Activated CD4-positive, alpha-beta memory T cell treated with anti-CD3 and anti-CD28 coated beads, Interleukin-2, amount 10 ng/mL, durations not matched to agents 7 days and 5 days (primary cell): ENCODE measurements at regions not wholly inside any gene's neighbourhood (a gene's known extent, or its start where the extent isn't known, plus 50 kb on each side); places are given as distances from the start of the nearest gene placed in this dataset.
"Not testable (repeated sequence)": the region's sequence is repeated elsewhere in the genome, so short reads cannot be mapped to it uniquely, and the experiment has no call there.

Experiments
- CTCF ChIA-PET: fragments of 350-600 bp; sonication (Branson Sonifier 250); formaldehyde crosslinking; loops from one replicate; lab custom pipeline; 2021; ENCODE audit warnings: antibody characterized with exemption, inconsistent platforms; lab: Charles Lee
- POLR2A ChIA-PET: fragments of 350-600 bp; sonication (Branson Sonifier 250); formaldehyde crosslinking; loops from one replicate; lab custom pipeline; 2021; ENCODE audit warnings: antibody characterized with exemption; lab: Charles Lee
- DNase-seq: peaks from one replicate; pipeline ENCODE4 v3.0.0-alpha.2; 2020
- H3K27ac Mint-ChIP-seq: one replicate; pipeline ENCODE4 v1.8.0; 2021; ENCODE audit warnings: mild to moderate bottlenecking, mixed read lengths
- H3K27me3 Mint-ChIP-seq: one replicate; pipeline ENCODE4 v1.8.0; 2021; ENCODE audit warnings: mixed read lengths
- H3K36me3 Mint-ChIP-seq: one replicate; pipeline ENCODE4 v1.8.0; 2021; ENCODE audit warnings: low read depth, mixed read lengths
- H3K4me1 Mint-ChIP-seq: one replicate; pipeline ENCODE4 v1.8.0; 2021; ENCODE audit warnings: mixed read lengths
- H3K4me3 Mint-ChIP-seq: one replicate; pipeline ENCODE4 v1.8.0; 2021; ENCODE audit warnings: mild to moderate bottlenecking, mixed read lengths
- H3K9me3 Mint-ChIP-seq: one replicate; pipeline ENCODE4 v1.8.0; 2021; ENCODE audit warnings: mixed read lengths

GRCh38 chr18:25473008-25473407 is 121.0 kb upstream of the ZNF521 start:
- no peak for DNase-seq
- no peaks in the 10 kb centered on the region for H3K4me1 Mint-ChIP-seq
- POLR2A ChIA-PET = no interaction called here
- no peak overlapping the region for H3K27ac Mint-ChIP-seq
- no peaks in the 10 kb centered on the region for H3K27me3 Mint-ChIP-seq
- peaks cover 4% of the 10 kb centered on the region for H3K9me3 Mint-ChIP-seq
- CTCF ChIA-PET = no interaction called here
- no peak overlapping the region for H3K4me3 Mint-ChIP-seq
- H3K36me3 Mint-ChIP-seq = no peaks in the 10 kb centered on the region

- H3K4me1 Mint-ChIP-seq, DNase-seq, CTCF ChIA-PET, POLR2A ChIA-PET, H3K4me3 Mint-ChIP-seq, H3K9me3 Mint-ChIP-seq, H3K27me3 Mint-ChIP-seq, H3K36me3 Mint-ChIP-seq, H3K27ac Mint-ChIP-seq: not testable (repeated sequence)
Measured at GRCh38 chr18:25470756-25471524, 119.0 kb upstream of the ZNF521 start.

DNA sequence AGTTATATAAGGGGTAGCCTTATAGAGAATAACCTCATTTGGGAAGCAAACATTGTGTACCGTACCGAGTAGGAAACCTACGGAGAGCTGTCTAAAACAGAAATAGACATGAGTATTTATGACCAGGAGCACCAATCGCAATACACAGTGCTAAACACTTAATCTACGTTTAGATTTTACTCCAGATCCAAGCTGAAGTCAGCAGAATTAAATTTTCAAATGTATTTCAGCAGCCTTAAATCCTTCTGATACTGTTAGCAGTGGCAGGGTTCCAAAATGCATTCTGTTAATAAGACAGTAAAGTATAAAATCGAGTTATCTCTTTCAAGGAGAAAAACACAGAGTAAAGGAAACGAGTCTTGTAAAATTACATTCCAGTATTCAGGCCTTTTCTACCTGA is 118.1 kb upstream of the ZNF521 start:
- H3K27ac Mint-ChIP-seq = no peak overlapping the region
- H3K36me3 Mint-ChIP-seq = no peaks in the 10 kb centered on the region
- ChIA-PET POLR2A (no interaction called here), CTCF (no interaction called here)
- DNase-seq = no peak
- no peaks in the 10 kb centered on the region for H3K4me1 Mint-ChIP-seq
- H3K9me3 Mint-ChIP-seq = no peaks in the 10 kb centered on the region
- H3K27me3 Mint-ChIP-seq = no peaks in the 10 kb centered on the region
- H3K4me3 Mint-ChIP-seq = no peak overlapping the region

DNA sequence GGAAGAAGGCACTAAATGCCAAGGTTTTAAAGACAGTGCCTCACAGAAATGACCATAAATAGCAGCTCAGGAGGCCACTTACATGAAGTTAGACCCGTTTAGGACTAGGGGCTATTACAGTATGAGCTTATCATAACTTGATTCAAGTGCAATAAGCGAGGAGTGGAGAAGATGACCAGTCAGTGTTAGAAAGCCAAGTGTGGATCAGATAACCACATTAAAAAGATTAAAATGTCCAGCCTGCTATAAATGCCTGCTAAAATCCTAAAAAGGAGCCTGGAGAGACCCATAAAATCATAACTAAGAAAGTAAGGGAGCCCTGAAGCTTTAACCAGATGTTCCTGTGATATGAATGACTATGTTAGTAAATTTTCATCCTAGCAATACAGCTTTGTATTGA is 117.5 kb upstream of the ZNF521 start:
- Mint-ChIP-seq H3K9me3 (no peaks in the 10 kb centered on the region), H3K4me1 (no peaks in the 10 kb centered on the region), H3K27ac (no peak overlapping the region), H3K27me3 (no peaks in the 10 kb centered on the region), H3K4me3 (no peak overlapping the region), H3K36me3 (no peaks in the 10 kb centered on the region)
- DNase-seq = no peak
- ChIA-PET CTCF (no interaction called here), POLR2A (no interaction called here)

- DNase-seq = no peak
- H3K27ac Mint-ChIP-seq = no peak overlapping the region
- ChIA-PET POLR2A (no interaction called here), CTCF (no interaction called here)
- no peaks in the 10 kb centered on the region for H3K9me3 Mint-ChIP-seq
- H3K4me3 Mint-ChIP-seq = no peak overlapping the region
- no peaks in the 10 kb centered on the region for H3K36me3 Mint-ChIP-seq
- H3K27me3 Mint-ChIP-seq = no peaks in the 10 kb centered on the region
- H3K4me1 Mint-ChIP-seq = no peaks in the 10 kb centered on the region
Measured at GRCh38 chr18:25467226-25467987, 115.4 kb upstream of the ZNF521 start.

DNA sequence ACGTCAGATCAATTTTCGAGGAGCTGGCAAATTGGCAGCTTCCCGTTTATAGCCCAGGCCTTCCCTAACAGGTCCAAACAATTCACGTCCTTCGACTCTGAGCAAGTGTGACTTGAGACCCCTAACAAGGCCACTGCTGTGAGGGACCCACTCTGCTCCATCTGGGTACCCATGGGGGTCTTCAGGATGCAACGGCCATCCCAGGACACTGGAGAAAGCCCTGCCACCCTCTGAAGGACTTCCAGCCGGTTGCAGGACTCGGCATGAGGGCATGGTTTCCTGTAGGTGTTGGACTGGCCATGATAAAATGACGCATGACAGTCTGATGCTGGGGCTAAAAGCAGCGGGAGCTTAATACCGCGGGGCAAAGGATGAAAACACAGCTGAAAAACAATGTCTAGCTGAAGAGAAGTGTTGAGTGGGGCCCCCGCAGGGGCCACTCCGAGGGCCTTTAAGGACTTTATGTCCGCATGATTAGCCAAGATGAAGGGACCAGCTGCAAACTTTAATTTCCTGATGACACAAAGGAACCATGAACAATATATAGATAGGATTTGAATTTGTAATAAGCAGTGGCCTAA is 113.3 kb upstream of the ZNF521 start:
- Mint-ChIP-seq H3K4me3 (no peak overlapping the region), H3K9me3 (no peaks in the 10 kb centered on the region), H3K27ac (no peak overlapping the region), H3K4me1 (no peaks in the 10 kb centered on the region), H3K36me3 (no peaks in the 10 kb centered on the region), H3K27me3 (no peaks in the 10 kb centered on the region)
- DNase-seq = no peak
- POLR2A ChIA-PET = no interaction called here
- CTCF ChIA-PET = no interaction called here

DNA sequence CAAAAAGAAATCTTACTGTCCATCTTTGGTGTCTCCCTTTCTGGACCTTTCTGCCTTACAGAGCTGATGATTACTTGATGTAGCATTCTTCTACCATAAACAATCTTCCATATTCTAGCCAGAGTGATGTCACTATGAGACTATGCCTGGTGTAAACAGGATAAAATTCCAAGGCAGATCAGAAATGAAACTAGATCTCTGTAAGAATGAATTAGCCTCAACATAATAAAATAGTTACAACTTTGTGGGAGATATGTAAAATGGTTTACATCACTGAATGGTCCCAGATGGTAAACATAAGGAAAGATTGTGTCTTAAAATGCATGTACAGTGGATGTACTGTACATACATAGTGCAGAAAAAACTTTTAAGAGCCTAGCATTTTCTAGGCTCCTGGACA is 112.3 kb upstream of the ZNF521 start:
- CTCF ChIA-PET = no interaction called here
- Mint-ChIP-seq H3K36me3 (no peaks in the 10 kb centered on the region), H3K4me3 (no peak overlapping the region), H3K27me3 (no peaks in the 10 kb centered on the region), H3K9me3 (no peaks in the 10 kb centered on the region), H3K27ac (no peak overlapping the region), H3K4me1 (no peaks in the 10 kb centered on the region)
- no peak for DNase-seq
- POLR2A ChIA-PET = no interaction called here

DNA sequence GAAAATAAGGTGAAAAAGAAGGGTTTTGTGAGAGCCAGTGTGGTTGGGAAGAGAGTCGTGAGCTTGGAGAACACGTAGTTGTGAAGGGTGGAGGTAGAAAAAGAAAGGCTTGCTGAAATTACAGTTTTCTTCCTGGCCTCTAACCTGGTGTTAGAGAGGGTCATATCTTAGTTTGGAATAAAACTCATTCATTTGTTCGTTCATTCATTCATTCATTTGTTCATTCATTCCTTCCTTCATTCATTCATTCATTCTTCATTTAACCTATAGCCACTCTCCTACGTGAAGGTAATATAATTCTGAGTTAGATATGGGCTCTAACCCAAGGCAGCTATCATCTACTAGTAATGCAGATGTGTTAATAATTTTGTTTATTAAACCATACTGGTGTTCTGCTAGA is 111.8 kb upstream of the ZNF521 start:
- Mint-ChIP-seq H3K9me3 (no peaks in the 10 kb centered on the region), H3K27me3 (no peaks in the 10 kb centered on the region), H3K36me3 (no peaks in the 10 kb centered on the region), H3K27ac (no peak overlapping the region), H3K4me3 (no peak overlapping the region), H3K4me1 (no peaks in the 10 kb centered on the region)
- ChIA-PET CTCF (no interaction called here), POLR2A (no interaction called here)
- no peak for DNase-seq

DNA sequence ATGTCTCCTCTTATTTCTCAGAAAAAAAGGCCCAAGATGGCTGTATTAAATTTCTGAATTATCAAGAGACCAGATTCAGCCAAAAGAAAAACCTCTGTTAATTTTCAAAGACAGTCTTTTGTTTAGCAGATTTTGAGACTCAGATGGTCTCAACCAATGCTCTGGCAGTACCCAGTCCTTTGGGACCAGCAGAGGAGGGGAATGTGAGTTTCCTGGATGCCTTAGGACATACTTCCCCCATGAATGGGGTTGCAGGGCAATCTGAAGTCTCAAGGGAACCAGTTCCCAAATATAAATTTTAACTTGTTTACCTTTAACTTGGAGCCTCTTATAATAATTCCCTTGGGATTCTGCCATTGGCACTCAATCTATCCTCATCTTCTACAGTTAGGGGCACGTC is 107.8 kb upstream of the ZNF521 start:
- Mint-ChIP-seq H3K4me1 (no peaks in the 10 kb centered on the region), H3K9me3 (peaks cover 3% of the 10 kb centered on the region), H3K36me3 (no peaks in the 10 kb centered on the region), H3K4me3 (no peak overlapping the region), H3K27ac (no peak overlapping the region), H3K27me3 (no peaks in the 10 kb centered on the region)
- ChIA-PET POLR2A (no interaction called here), CTCF (no interaction called here)
- no peak for DNase-seq

DNA sequence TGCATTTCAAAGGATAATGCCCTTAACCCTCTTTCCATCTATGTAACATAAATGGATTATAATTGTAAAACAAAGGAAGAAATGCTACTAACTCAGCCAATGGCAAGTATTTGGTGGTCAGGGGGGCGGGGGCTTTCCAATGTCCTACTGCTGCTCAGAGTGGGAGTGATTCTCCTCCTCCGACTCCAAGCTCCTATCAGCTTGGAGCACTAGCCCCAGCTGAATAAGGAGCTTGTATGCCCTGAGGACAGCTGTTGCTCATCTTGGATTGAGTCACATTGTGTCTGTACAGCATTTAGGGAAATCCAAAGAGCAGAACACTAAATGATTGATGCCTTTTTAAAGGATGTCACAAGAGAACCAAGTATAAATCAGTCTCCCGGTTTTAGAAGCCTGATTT is 105.6 kb upstream of the ZNF521 start:
- Mint-ChIP-seq H3K4me3 (no peak overlapping the region), H3K4me1 (no peaks in the 10 kb centered on the region), H3K9me3 (peaks cover 3% of the 10 kb centered on the region), H3K27ac (no peak overlapping the region), H3K36me3 (no peaks in the 10 kb centered on the region), H3K27me3 (no peaks in the 10 kb centered on the region)
- ChIA-PET POLR2A (no interaction called here), CTCF (no interaction called here)
- no peak for DNase-seq

- Mint-ChIP-seq H3K9me3 (peaks cover 3% of the 10 kb centered on the region), H3K4me3 (no peak overlapping the region), H3K27ac (no peak overlapping the region), H3K4me1 (no peaks in the 10 kb centered on the region), H3K36me3 (no peaks in the 10 kb centered on the region), H3K27me3 (no peaks in the 10 kb centered on the region)
- POLR2A ChIA-PET = no interaction called here
- DNase-seq = no peak
- CTCF ChIA-PET = no interaction called here
Measured at GRCh38 chr18:25457126-25457525, 105.2 kb upstream of the ZNF521 start.

DNA sequence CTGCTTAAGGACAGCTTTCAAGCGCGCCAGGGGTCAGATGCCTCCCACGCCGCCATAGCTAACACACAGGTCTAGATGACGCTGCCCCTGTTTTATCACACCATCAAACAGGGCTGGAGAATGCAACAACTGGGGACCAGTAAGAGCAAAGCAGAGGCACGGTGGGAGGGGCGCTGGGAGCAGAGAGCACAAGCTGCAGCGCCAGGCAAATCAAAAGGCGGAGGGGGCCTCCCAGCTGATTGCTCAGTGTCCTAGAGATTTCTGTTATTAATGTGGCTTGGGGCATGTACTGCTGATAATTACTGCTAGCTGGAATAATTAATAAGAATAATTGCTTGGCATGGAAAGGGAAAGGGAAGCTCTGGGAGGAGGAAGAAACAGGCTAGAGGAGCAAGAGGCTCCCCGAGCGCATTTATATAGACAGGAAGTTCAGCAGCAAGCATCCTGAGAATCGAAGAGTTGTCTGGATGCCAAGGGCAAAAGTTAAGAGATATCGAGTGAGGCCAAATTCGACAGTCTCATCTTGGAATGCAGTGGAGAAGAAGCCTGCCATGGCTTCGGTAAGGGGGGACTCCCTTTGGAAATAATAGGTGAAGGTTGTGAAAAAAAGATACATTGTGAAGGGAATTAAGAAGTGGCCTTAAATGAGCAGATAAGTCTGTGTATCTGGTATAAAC is 104.5 kb upstream of the ZNF521 start:
- POLR2A ChIA-PET = no interaction called here
- CTCF ChIA-PET = no interaction called here
- no peak for DNase-seq
- H3K27me3 Mint-ChIP-seq = no peaks in the 10 kb centered on the region
- H3K36me3 Mint-ChIP-seq = no peaks in the 10 kb centered on the region
- H3K27ac Mint-ChIP-seq = no peak overlapping the region
- H3K9me3 Mint-ChIP-seq = peaks cover 3% of the 10 kb centered on the region
- H3K4me3 Mint-ChIP-seq = no peak overlapping the region
- H3K4me1 Mint-ChIP-seq = no peaks in the 10 kb centered on the region

GRCh38 chr18:25455646-25456045 is 103.7 kb upstream of the ZNF521 start:
- Mint-ChIP-seq H3K27me3 (no peaks in the 10 kb centered on the region), H3K9me3 (peaks cover 3% of the 10 kb centered on the region), H3K4me3 (no peak overlapping the region), H3K4me1 (no peaks in the 10 kb centered on the region), H3K27ac (no peak overlapping the region), H3K36me3 (no peaks in the 10 kb centered on the region)
- DNase-seq = no peak
- CTCF ChIA-PET = no interaction called here
- POLR2A ChIA-PET = no interaction called here
